H9 (cell line): ENCODE measurements at regions not wholly inside any gene's neighbourhood (a gene's known extent, or its start where the extent isn't known, plus 50 kb on each side); places are given as distances from the start of the nearest gene placed in this dataset.

Experiments used
- DNase-seq: peaks from one replicate; pipeline ENCODE4 v3.0.0-alpha.2; 2017
- H2AFZ ChIP-seq: one replicate; pipeline ENCODE4 v1.6.1; 2013; ENCODE audit warnings: mild to moderate bottlenecking, low read length, control low read depth, moderate library complexity
- H2AK5ac ChIP-seq: 2 replicates; pipeline ENCODE4 v1.6.1; 2013; ENCODE audit warnings: low read length, control low read depth, mixed read lengths; ENCODE audit not compliant: insufficient read length
- H2BK120ac ChIP-seq: one replicate; pipeline ENCODE4 v1.6.1; 2013; ENCODE audit warnings: low read depth, mild to moderate bottlenecking, low read length, control low read depth, inconsistent platforms; ENCODE audit not compliant: poor library complexity, severe bottlenecking
- H2BK12ac ChIP-seq: 2 replicates; pipeline ENCODE4 v1.6.1; 2013; ENCODE audit warnings: low read length, control low read depth, mixed read lengths, low read depth; ENCODE audit not compliant: insufficient read length
- H2BK15ac ChIP-seq: 2 replicates; pipeline ENCODE4 v1.6.1; 2013; ENCODE audit warnings: low read depth, low read length, control low read depth
- H2BK20ac ChIP-seq: one replicate; pipeline ENCODE4 v1.6.1; 2013; ENCODE audit warnings: low read depth, mild to moderate bottlenecking, low read length, control low read depth, inconsistent platforms; ENCODE audit not compliant: poor library complexity, severe bottlenecking
- H2BK5ac ChIP-seq: 2 replicates; pipeline ENCODE4 v1.6.1; 2013; ENCODE audit warnings: low read length, control low read depth, mixed read lengths; ENCODE audit not compliant: insufficient read length
- H3K14ac ChIP-seq: 2 replicates; pipeline ENCODE4 v1.6.1; 2013; ENCODE audit warnings: low read length, control low read depth; ENCODE audit not compliant: insufficient read depth
- H3K18ac ChIP-seq: 2 replicates; pipeline ENCODE4 v1.6.1; 2013; ENCODE audit warnings: low read depth, mild to moderate bottlenecking, mixed read lengths, low read length, control low read depth; ENCODE audit not compliant: insufficient read length
- H3K23ac ChIP-seq: 2 replicates; pipeline ENCODE4 v1.6.1; 2013; ENCODE audit warnings: low read length, control low read depth, mixed read lengths, low read depth; ENCODE audit not compliant: insufficient read length
- H3K23me2 ChIP-seq: 2 replicates; pipeline ENCODE4 v1.6.1; 2013; ENCODE audit warnings: low read depth, mild to moderate bottlenecking, mixed read lengths, low read length, control low read depth; ENCODE audit not compliant: insufficient read length, poor library complexity, severe bottlenecking
- H3K27ac ChIP-seq: 2 replicates; pipeline ENCODE4 v1.5.1; 2013; ENCODE audit warnings: low read length, control low read depth, mixed read lengths, low read depth; ENCODE audit not compliant: insufficient read length
- H3K27me3 ChIP-seq: 2 replicates; pipeline ENCODE4 v1.6.1; 2013; ENCODE audit warnings: low read length, control low read depth, inconsistent platforms; ENCODE audit not compliant: insufficient read depth
- H3K4ac ChIP-seq: 2 replicates; pipeline ENCODE4 v1.6.1; 2013; ENCODE audit warnings: low read depth, mild to moderate bottlenecking, control low read depth, inconsistent platforms, low read length, moderate library complexity
- H3K4me1 ChIP-seq: 2 replicates; pipeline ENCODE4 v1.6.1; 2013; ENCODE audit warnings: low read length, control low read depth, inconsistent platforms; ENCODE audit not compliant: insufficient read depth
- H3K4me2 ChIP-seq: 2 replicates; pipeline ENCODE4 v1.6.1; 2013; ENCODE audit warnings: low read length, control low read depth, mixed read lengths; ENCODE audit not compliant: insufficient read length, insufficient read depth
- H3K56ac ChIP-seq: 2 replicates; pipeline ENCODE4 v1.6.1; 2013; ENCODE audit warnings: low read depth, mild to moderate bottlenecking, mixed read lengths, low read length, control low read depth; ENCODE audit not compliant: insufficient read length
- H3K79me1 ChIP-seq: 2 replicates; pipeline ENCODE4 v1.6.1; 2013; ENCODE audit warnings: low read depth, mild to moderate bottlenecking, moderate library complexity, low read length, control low read depth, inconsistent platforms; ENCODE audit not compliant: insufficient read depth, poor library complexity, severe bottlenecking
- H3K79me2 ChIP-seq: 2 replicates; pipeline ENCODE4 v1.6.1; 2013; ENCODE audit warnings: low read length, control low read depth, inconsistent platforms; ENCODE audit not compliant: insufficient read depth
- H3K9ac ChIP-seq: 2 replicates; pipeline ENCODE4 v1.6.1; 2013; ENCODE audit warnings: low read length, control low read depth, mixed read lengths; ENCODE audit not compliant: insufficient read length; ENCODE audit errors: extremely low read depth
- H3K9me3 ChIP-seq: one replicate; pipeline ENCODE4 v1.6.1; 2013; ENCODE audit warnings: low read depth, low read length, inconsistent platforms; ENCODE audit not compliant: control insufficient read depth
- H3T11ph ChIP-seq: one replicate; pipeline ENCODE4 v1.6.1; 2013; ENCODE audit warnings: mild to moderate bottlenecking, low read length, control low read depth, inconsistent platforms
- H4K20me1 ChIP-seq: one replicate; pipeline ENCODE4 v1.6.1; 2013; ENCODE audit not compliant: control insufficient read depth, insufficient read length, insufficient read depth
- H4K5ac ChIP-seq: 2 replicates; pipeline ENCODE4 v1.6.1; 2013; ENCODE audit warnings: low read depth, mild to moderate bottlenecking, mixed read lengths, low read length, control low read depth; ENCODE audit not compliant: insufficient read length
- H4K8ac ChIP-seq: replicated peaks from 2 replicates; pipeline ENCODE4 v1.6.1; 2013; ENCODE audit warnings: low read length, control low read depth, mixed read lengths, low read depth; ENCODE audit not compliant: insufficient read length
- H4K91ac ChIP-seq: 2 replicates; pipeline ENCODE4 v1.6.1; 2013; ENCODE audit warnings: low read depth, mild to moderate bottlenecking, moderate library complexity, mixed read lengths, low read length, control low read depth; ENCODE audit not compliant: insufficient read length
- H3K27ac Mint-ChIP-seq, 3 experiments: 2 replicates in 2 of 3; 3 replicates in 1 of 3; pipeline ENCODE4 v1.8.0; 2020 to 2021; ENCODE audit warnings: mixed read lengths in 3 of 3, mild to moderate bottlenecking in 1 of 3, moderate library complexity in 1 of 3
- H3K27me3 Mint-ChIP-seq: 2 replicates; pipeline ENCODE4 v1.8.0; 2021; ENCODE audit warnings: low read depth, mild to moderate bottlenecking, moderate library complexity, mixed read lengths
- H3K36me3 Mint-ChIP-seq, 3 experiments: 2 replicates in 2 of 3; 3 replicates in 1 of 3; pipeline ENCODE4 v1.8.0; 2020 to 2021; ENCODE audit warnings: low read depth in 3 of 3, mixed read lengths in 3 of 3; ENCODE audit not compliant: insufficient read depth in 1 of 3
- H3K4me1 Mint-ChIP-seq, 2 experiments: 2 replicates each; pipeline ENCODE4 v1.8.0; 2020; ENCODE audit warnings: mixed read lengths in 2 of 2
- H3K4me3 Mint-ChIP-seq, 2 experiments: 2 replicates in 1 of 2; 3 replicates in 1 of 2; pipeline ENCODE4 v1.8.0; 2020 to 2021; ENCODE audit warnings: mild to moderate bottlenecking in 2 of 2, mixed read lengths in 2 of 2, moderate library complexity in 1 of 2
- H3K9me3 Mint-ChIP-seq, 2 experiments: 2 replicates in 1 of 2; 3 replicates in 1 of 2; pipeline ENCODE4 v1.8.0; 2020; ENCODE audit warnings: mild to moderate bottlenecking in 2 of 2, mixed read lengths in 2 of 2, moderate library complexity in 1 of 2
- CTCF ChIP-seq: fragments of 200-600 bp; sonication (generic); conservative IDR thresholded peaks from 3 replicates; pipeline ENCODE4 v1.8.0; 2021; ENCODE audit warnings: antibody characterized with exemption, mild to moderate bottlenecking
- WGBS: extraction: QIAGEN DNeasy Blood & Tissue Kit; methylation state at CpG from one replicate; pipeline ENCODE4 v1.1.7; 2013; ENCODE audit warnings: missing lambda C conversion rate, low lambda C conversion rate, mixed read lengths; ENCODE audit not compliant: insufficient read length; ENCODE audit errors: extremely low coverage; 5-methylcytosine and 5-hydroxymethylcytosine counted together

GRCh38 chr5:89535411-89535810 is 652.4 kb upstream of the MEF2C start:
- Histone ChIP-seq H4K91ac (no peak overlapping the region), H4K8ac (no peak overlapping the region), H3K23me2 (no peaks in the 10 kb centered on the region), H2AFZ (no peak overlapping the region), H2BK15ac (no peak overlapping the region), H2BK5ac (no peak overlapping the region), H3K79me1 (no peaks in the 10 kb centered on the region), H4K5ac (no peak overlapping the region), H3K4ac (no peak overlapping the region), H3K56ac (no peak overlapping the region), H3K79me2 (no peaks in the 10 kb centered on the region), H3K4me2 (no peak overlapping the region), H2BK20ac (no peak overlapping the region), H3K18ac (no peak overlapping the region), H3K27me3 (no peaks in the 10 kb centered on the region), H3K9me3 (no peaks in the 10 kb centered on the region), H2BK12ac (no peak overlapping the region), H3K9ac (no peak overlapping the region), H4K20me1 (no peaks in the 10 kb centered on the region), H2BK120ac (no peak overlapping the region), H3K27ac (no peak overlapping the region), H3T11ph (no peak overlapping the region), H3K14ac (no peak overlapping the region), H3K23ac (no peak overlapping the region), H3K4me1 (no peaks in the 10 kb centered on the region), H2AK5ac (no peak overlapping the region)
- H3K4me3 Mint-ChIP-seq, result no peak overlapping the region
- no peak for TF ChIP-seq CTCF
- WGBS, result no CpG with 5 or more reads among the region's 2 CpGs
- no peak overlapping the region for H3K27ac Mint-ChIP-seq
- no peaks in the 10 kb centered on the region for H3K4me1 Mint-ChIP-seq
- H3K9me3 Mint-ChIP-seq, result no peaks in the 10 kb centered on the region
- H3K36me3 Mint-ChIP-seq, result no peaks in the 10 kb centered on the region
- no peak for DNase-seq
- H3K27me3 Mint-ChIP-seq, result no peaks in the 10 kb centered on the region
